ENCODE measurements at regions not wholly inside any gene's neighbourhood (a gene's known extent, or its start where the extent isn't known, plus 50 kb on each side); places are given as distances from the start of the nearest gene placed in this dataset.

DNA sequence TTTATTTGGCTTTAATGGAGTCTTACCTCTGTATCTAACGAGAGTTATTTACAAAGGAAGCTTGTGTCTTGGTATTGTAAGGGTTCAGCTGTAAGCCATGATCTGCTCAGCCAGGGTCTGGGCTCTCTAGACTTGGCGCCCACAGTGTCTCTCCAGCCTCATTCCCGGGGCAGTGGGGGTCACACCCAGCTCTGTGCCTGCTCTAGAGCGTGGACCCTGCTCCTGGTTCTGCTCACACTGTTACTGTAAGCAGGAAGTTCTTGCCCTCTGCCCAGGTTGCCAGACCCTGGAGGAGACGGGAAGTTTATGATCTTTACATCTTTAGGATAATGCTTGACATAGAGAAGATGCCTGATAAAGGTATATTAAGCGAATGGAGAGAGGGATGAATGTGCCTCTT, 235.7 kb downstream of the PTTG2 start:
- Histone ChIP-seq H3K36me3 (ENCODE audit: control insufficient read depth in 2 of 3, insufficient read depth in 3 of 3, low read length in 3 of 3) (no peaks in the 10 kb centered on the region), H3K27me3 (ENCODE audit: control insufficient read depth, insufficient read depth, low read length) (no peaks in the 10 kb centered on the region), H3K4me1 (ENCODE audit: control insufficient read depth in 2 of 3, insufficient read depth in 2 of 3, low read depth in 1 of 3, low read length in 3 of 3) (peaks cover 0 to 8% (median 2%) of the 10 kb centered on the region in 3 donors), H3K27ac (ENCODE audit: low read depth in 2 of 2, low read length in 2 of 2) (no peak overlapping the region), H3K9me3 (ENCODE audit: control insufficient read depth in 2 of 3, insufficient read depth in 1 of 3, low read length in 3 of 3) (no peaks in the 10 kb centered on the region), H3K9ac (ENCODE audit: low read length in 3 of 3) (no peak overlapping the region), H3K4me3 (ENCODE audit: low read length in 3 of 3) (no peak overlapping the region)
- intact Hi-C loops (cut with DNase I): no loop called here
- FAIRE-seq (no peak), DNase-seq (no peak)
- TF ChIP-seq, protein P1, sequence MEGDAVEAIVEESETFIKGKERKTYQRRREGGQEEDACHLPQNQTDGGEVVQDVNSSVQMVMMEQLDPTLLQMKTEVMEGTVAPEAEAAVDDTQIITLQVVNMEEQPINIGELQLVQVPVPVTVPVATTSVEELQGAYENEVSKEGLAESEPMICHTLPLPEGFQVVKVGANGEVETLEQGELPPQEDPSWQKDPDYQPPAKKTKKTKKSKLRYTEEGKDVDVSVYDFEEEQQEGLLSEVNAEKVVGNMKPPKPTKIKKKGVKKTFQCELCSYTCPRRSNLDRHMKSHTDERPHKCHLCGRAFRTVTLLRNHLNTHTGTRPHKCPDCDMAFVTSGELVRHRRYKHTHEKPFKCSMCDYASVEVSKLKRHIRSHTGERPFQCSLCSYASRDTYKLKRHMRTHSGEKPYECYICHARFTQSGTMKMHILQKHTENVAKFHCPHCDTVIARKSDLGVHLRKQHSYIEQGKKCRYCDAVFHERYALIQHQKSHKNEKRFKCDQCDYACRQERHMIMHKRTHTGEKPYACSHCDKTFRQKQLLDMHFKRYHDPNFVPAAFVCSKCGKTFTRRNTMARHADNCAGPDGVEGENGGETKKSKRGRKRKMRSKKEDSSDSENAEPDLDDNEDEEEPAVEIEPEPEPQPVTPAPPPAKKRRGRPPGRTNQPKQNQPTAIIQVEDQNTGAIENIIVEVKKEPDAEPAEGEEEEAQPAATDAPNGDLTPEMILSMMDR (IDR thresholded peaks at IDR 0.05; ENCODE audit: borderline replicate concordance, extremely low read depth, insufficient read depth): no peak

DNA sequence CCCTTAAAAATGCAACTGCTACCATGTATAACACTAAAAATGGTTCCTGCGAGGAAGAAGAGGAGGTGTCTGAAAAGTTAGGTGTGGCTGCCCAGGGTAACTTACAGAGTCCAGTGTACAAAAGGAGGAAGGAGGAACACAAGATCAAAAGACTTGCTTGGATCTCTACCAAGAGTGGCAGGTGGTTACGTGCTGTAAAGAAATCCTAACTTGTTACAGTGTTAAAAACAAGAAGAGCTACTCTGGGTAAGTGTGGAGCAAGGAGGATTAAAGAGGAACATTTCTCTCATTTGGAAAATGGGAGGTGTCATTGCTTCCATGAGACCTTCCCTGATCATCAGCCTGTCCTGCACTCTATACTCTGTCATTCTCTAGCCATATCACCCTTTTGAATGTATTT, 242.0 kb downstream of the PTTG2 start:
- no peak overlapping the region for H3K27ac ChIP-seq (ENCODE audit: low read depth in 2 of 2, low read length in 2 of 2)
- no peaks in the 10 kb centered on the region for H3K36me3 ChIP-seq (ENCODE audit: control insufficient read depth in 2 of 3, insufficient read depth in 3 of 3, low read length in 3 of 3)
- FAIRE-seq (no peak), DNase-seq (no peak)
- no peaks in the 10 kb centered on the region for H3K27me3 ChIP-seq (ENCODE audit: control insufficient read depth, insufficient read depth, low read length)
- no peak overlapping the region for H3K4me3 ChIP-seq (ENCODE audit: low read length in 3 of 3)
- no peaks in the 10 kb centered on the region for H3K9me3 ChIP-seq (ENCODE audit: control insufficient read depth in 2 of 3, insufficient read depth in 1 of 3, low read length in 3 of 3)
- H3K9ac ChIP-seq (ENCODE audit: low read length in 3 of 3): no peak overlapping the region
- intact Hi-C loops (cut with DNase I): no loop called here
- TF ChIP-seq, protein P1 (IDR thresholded peaks at IDR 0.05; ENCODE audit: borderline replicate concordance, extremely low read depth, insufficient read depth): no peak
- no peaks in the 10 kb centered on the region for H3K4me1 ChIP-seq (ENCODE audit: control insufficient read depth in 2 of 3, insufficient read depth in 2 of 3, low read depth in 1 of 3, low read length in 3 of 3)

DNA sequence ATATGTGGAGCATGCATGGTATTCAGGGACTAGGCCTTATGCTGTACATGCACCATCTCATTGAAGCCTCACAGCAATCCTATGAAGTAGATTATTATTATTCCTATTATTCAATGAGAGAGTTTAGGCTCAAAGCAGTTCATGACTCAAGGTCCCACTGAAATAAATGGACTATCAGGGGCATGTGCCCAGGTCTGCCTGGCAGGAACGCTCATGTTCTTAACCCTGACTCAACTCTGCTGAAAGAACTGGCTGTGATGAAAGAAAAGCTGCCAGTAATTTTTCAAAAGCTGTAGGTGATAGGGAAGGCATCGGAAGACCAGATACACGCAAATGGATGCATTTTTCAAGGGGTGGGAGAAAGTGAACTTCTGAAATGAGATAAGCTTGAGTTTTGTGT, 243.4 kb downstream of the PTTG2 start:
- TF ChIP-seq, protein P1 (IDR thresholded peaks at IDR 0.05; ENCODE audit: borderline replicate concordance, extremely low read depth, insufficient read depth): no peak
- no peaks in the 10 kb centered on the region for H3K4me1 ChIP-seq (ENCODE audit: control insufficient read depth in 2 of 3, insufficient read depth in 2 of 3, low read depth in 1 of 3, low read length in 3 of 3)
- H3K4me3 ChIP-seq (ENCODE audit: low read length in 3 of 3): no peak overlapping the region
- H3K27ac ChIP-seq (ENCODE audit: low read depth in 2 of 2, low read length in 2 of 2): no peak overlapping the region
- H3K9ac ChIP-seq (ENCODE audit: low read length in 3 of 3): no peak overlapping the region
- DNase-seq (no peak), FAIRE-seq (no peak)
- intact Hi-C loops (cut with DNase I): no loop called here
- no peaks in the 10 kb centered on the region for H3K36me3 ChIP-seq (ENCODE audit: control insufficient read depth in 2 of 3, insufficient read depth in 3 of 3, low read length in 3 of 3)
- H3K9me3 ChIP-seq (ENCODE audit: control insufficient read depth in 2 of 3, insufficient read depth in 1 of 3, low read length in 3 of 3): no peaks in the 10 kb centered on the region
- no peaks in the 10 kb centered on the region for H3K27me3 ChIP-seq (ENCODE audit: control insufficient read depth, insufficient read depth, low read length)

DNA sequence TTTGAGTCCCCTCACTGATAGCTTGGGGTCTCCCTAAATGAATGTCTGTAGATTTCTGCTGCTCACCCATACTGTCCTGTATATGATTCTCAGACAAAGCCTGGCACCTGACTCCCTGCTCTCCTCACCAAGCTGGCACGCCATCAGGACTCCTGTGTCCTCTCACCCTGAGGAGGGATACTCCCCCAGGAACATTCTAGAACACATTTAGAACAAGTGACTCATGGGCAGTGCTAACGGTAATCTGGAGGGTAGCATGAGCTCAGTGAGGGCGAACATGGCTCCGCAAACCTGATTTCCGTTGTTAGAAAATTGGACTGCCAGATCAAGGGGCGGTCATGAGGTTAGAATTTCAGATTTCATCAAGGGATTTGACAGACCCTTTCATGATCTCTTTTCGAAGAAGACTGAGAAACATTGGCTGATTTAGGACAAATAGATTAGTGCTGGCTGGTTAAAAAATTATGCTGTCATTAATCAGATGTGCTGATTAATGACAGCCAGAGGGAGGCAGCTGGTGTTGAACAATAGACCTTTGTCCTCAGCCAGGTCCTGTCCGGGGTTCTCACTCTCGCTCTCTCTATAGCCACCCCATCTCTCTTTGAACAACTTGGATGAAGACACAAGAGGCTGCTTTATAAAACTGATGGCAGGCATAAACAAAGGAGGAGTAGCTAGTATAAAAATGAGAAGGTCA, 244.3 kb downstream of the PTTG2 start:
- H3K27ac ChIP-seq (ENCODE audit: low read depth in 2 of 2, low read length in 2 of 2): no peak overlapping the region
- FAIRE-seq (no peak), DNase-seq (no peak)
- no peaks in the 10 kb centered on the region for H3K4me1 ChIP-seq (ENCODE audit: control insufficient read depth in 2 of 3, insufficient read depth in 2 of 3, low read depth in 1 of 3, low read length in 3 of 3)
- H3K9me3 ChIP-seq (ENCODE audit: control insufficient read depth in 2 of 3, insufficient read depth in 1 of 3, low read length in 3 of 3): no peaks in the 10 kb centered on the region
- H3K36me3 ChIP-seq (ENCODE audit: control insufficient read depth in 2 of 3, insufficient read depth in 3 of 3, low read length in 3 of 3): no peaks in the 10 kb centered on the region
- H3K4me3 ChIP-seq (ENCODE audit: low read length in 3 of 3): no peak overlapping the region
- H3K27me3 ChIP-seq (ENCODE audit: control insufficient read depth, insufficient read depth, low read length): no peaks in the 10 kb centered on the region
- TF ChIP-seq, protein P1 (IDR thresholded peaks at IDR 0.05; ENCODE audit: borderline replicate concordance, extremely low read depth, insufficient read depth): no peak
- no peak overlapping the region for H3K9ac ChIP-seq (ENCODE audit: low read length in 3 of 3)
- intact Hi-C loops (cut with DNase I): no loop called here

All from kidney (tissue), 13 donors.